Limb (tissue), 2 donors: ENCODE measurements at regions not wholly inside any gene's neighbourhood (a gene's known extent, or its start where the extent isn't known, plus 50 kb on each side); places are given as distances from the start of the nearest gene placed in this dataset.

Experiments used
- DNase-seq, 2 donors: peaks; one replicate each; pipeline ENCODE4 v3.0.0-alpha.2; 2016; ENCODE audit errors: extremely low spot score in 2 of 2

- DNase-seq, result no peak
Measured at GRCh38 chr2:762646-763045, 85.4 kb upstream of the TMEM18 start.

- DNase-seq, result no peak
Measured at GRCh38 chr2:761384-761783, 84.2 kb upstream of the TMEM18 start.

GRCh38 chr2:760001-760400 lies 82.8 kb upstream of the TMEM18 start:
- no peak for DNase-seq

GRCh38 chr2:758073-758820 lies 81.0 kb upstream of the TMEM18 start:
- DNase-seq, result no peak

GRCh38 chr2:753123-753522 lies 75.9 kb upstream of the TMEM18 start:
- no peak for DNase-seq

GRCh38 chr2:751474-751873 lies 74.3 kb upstream of the TMEM18 start:
- no peak for DNase-seq

- DNase-seq, result no peak
Measured at GRCh38 chr2:750628-751027, 73.4 kb upstream of the TMEM18 start.

GRCh38 chr2:747762-748351 lies 70.7 kb upstream of the TMEM18 start:
- DNase-seq, result no peak

GRCh38 chr2:746697-747096 lies 69.5 kb upstream of the TMEM18 start:
- no peak for DNase-seq

- DNase-seq, result no peak
Measured at GRCh38 chr2:744088-744487, 66.9 kb upstream of the TMEM18 start.

- DNase-seq, result no peak
Measured at GRCh38 chr2:742221-742620, 65.0 kb upstream of the TMEM18 start.

- no peak for DNase-seq
Measured at GRCh38 chr2:741195-741496, 63.9 kb upstream of the TMEM18 start.

GRCh38 chr2:740322-741194 lies 63.4 kb upstream of the TMEM18 start:
- DNase-seq, result peak; percentile 84 to 94

GRCh38 chr2:739864-740321 lies 62.7 kb upstream of the TMEM18 start:
- peak; percentile 45 to 71 for DNase-seq

- DNase-seq, result no peak
Measured at GRCh38 chr2:736939-737338, 59.7 kb upstream of the TMEM18 start.

- no peak for DNase-seq
Measured at GRCh38 chr2:735670-736218, 58.5 kb upstream of the TMEM18 start.

- DNase-seq, result no peak
Measured at GRCh38 chr2:734496-734895, 57.3 kb upstream of the TMEM18 start.

GRCh38 chr2:733495-733894 lies 56.3 kb upstream of the TMEM18 start:
- no peak for DNase-seq

- DNase-seq, result no peak
Measured at GRCh38 chr2:733001-733400, 55.8 kb upstream of the TMEM18 start.

- DNase-seq, result no peak
Measured at GRCh38 chr2:731711-732110, 54.5 kb upstream of the TMEM18 start.

GRCh38 chr2:729376-729861 lies 52.2 kb upstream of the TMEM18 start:
- no peak for DNase-seq

GRCh38 chr2:728165-728564 lies 51.0 kb upstream of the TMEM18 start:
- no peak for DNase-seq
